ENCODE measurements at regions not wholly inside any gene's neighbourhood (a gene's known extent, or its start where the extent isn't known, plus 50 kb on each side); places are given as distances from the start of the nearest gene placed in this dataset.
A peak's percentile ranks its signal among the peaks of the same experiment; 100 is the strongest.

GRCh38 chr1:168430321-168430720 lies 113.5 kb downstream of the XCL2 start:
- Histone ChIP-seq H3K27me3 (no peaks in the 10 kb centered on the region), H3K27ac (peak overlapping the region in 1 of 5 donors; percentile 23), H3K4me1 (peaks cover 0 to 36% (median 23%) of the 10 kb centered on the region in 4 donors), H3K36me3 (no peaks in the 10 kb centered on the region), H3K4me3 (no peak overlapping the region), H3K9me3 (no peaks in the 10 kb centered on the region)
- TF ChIP-seq POLR2A (IDR thresholded peaks at IDR 0.05) (no peak), CTCF (IDR thresholded peaks at IDR 0.05) (no peak), EP300 (IDR thresholded peaks at IDR 0.05) (no peak), POLR2AphosphoS5 (IDR thresholded peaks at IDR 0.05) (no peak)
- intact Hi-C loops (cut with DNase I; ENCODE audit: low total_unique reads): no loop called here
- WGBS, 5 donors: 84 to 91% (median 87%) methylated on average over 13 of the region's 13 CpGs
- peak in 1 of 2 donors; percentile 42 for DNase-seq

- DNase-seq: peak in 1 of 2 donors; percentile 58
- 44 to 72% (median 56%) methylated on average over 4 of the region's 4 CpGs for WGBS, 5 donors
- H3K4me3 ChIP-seq: no peak overlapping the region
- H3K27me3 ChIP-seq: no peaks in the 10 kb centered on the region
- H3K36me3 ChIP-seq: no peaks in the 10 kb centered on the region
- H3K4me1 ChIP-seq: peaks cover 0 to 36% (median 23%) of the 10 kb centered on the region in 4 donors
- TF ChIP-seq CTCF (IDR thresholded peaks at IDR 0.05) (no peak), POLR2AphosphoS5 (IDR thresholded peaks at IDR 0.05) (peak in 2 of 3 donors; percentile 48 to 49)
- peak overlapping the region in 2 of 5 donors; percentile 57 to 60 for H3K27ac ChIP-seq
- intact Hi-C loops (cut with DNase I; ENCODE audit: low total_unique reads): no loop called here
- H3K9me3 ChIP-seq: no peaks in the 10 kb centered on the region
Measured at GRCh38 chr1:168428063-168428731, 115.6 kb downstream of the XCL2 start.

GRCh38 chr1:168427051-168427450 lies 116.7 kb downstream of the XCL2 start:
- TF ChIP-seq CTCF (IDR thresholded peaks at IDR 0.05) (no peak), EP300 (IDR thresholded peaks at IDR 0.05) (no peak), POLR2A (IDR thresholded peaks at IDR 0.05) (no peak), POLR2AphosphoS5 (IDR thresholded peaks at IDR 0.05) (no peak)
- Histone ChIP-seq H3K4me1 (peaks cover 0 to 41% (median 23%) of the 10 kb centered on the region in 4 donors), H3K4me3 (no peak overlapping the region), H3K36me3 (no peaks in the 10 kb centered on the region), H3K27ac (peak overlapping the region in 1 of 5 donors; percentile 60), H3K9me3 (no peaks in the 10 kb centered on the region), H3K27me3 (no peaks in the 10 kb centered on the region)
- no peak for DNase-seq
- intact Hi-C loops (cut with DNase I; ENCODE audit: low total_unique reads): no loop called here
- WGBS, 5 donors: 60 to 77% (median 67%) methylated on average over 1 of the region's 1 CpG

GRCh38 chr1:168424281-168424680 lies 119.5 kb downstream of the XCL2 start:
- H3K4me3 ChIP-seq: no peak overlapping the region
- H3K27ac ChIP-seq: no peak overlapping the region
- intact Hi-C loops (cut with DNase I; ENCODE audit: low total_unique reads): no loop called here
- no peaks in the 10 kb centered on the region for H3K27me3 ChIP-seq
- DNase-seq: peak in 1 of 2 donors; percentile 28
- 80 to 88% (median 88%) methylated on average over 2 of the region's 2 CpGs for WGBS, 5 donors
- TF ChIP-seq EP300 (IDR thresholded peaks at IDR 0.05) (no peak), POLR2A (IDR thresholded peaks at IDR 0.05) (no peak), POLR2AphosphoS5 (IDR thresholded peaks at IDR 0.05) (no peak), CTCF (IDR thresholded peaks at IDR 0.05) (no peak)
- H3K36me3 ChIP-seq: no peaks in the 10 kb centered on the region
- H3K9me3 ChIP-seq: no peaks in the 10 kb centered on the region
- H3K4me1 ChIP-seq: peaks cover 0 to 35% (median 15%) of the 10 kb centered on the region in 4 donors
